HG03280 (cell line): ENCODE measurements at regions not wholly inside any gene's neighbourhood (a gene's known extent, or its start where the extent isn't known, plus 50 kb on each side); places are given as distances from the start of the nearest gene placed in this dataset.
"Not testable (repeated sequence)": the region's sequence is repeated elsewhere in the genome, so short reads cannot be mapped to it uniquely, and the experiment has no call there.

ENCODE experiments used
- ATAC-seq: cut with Tn5 transposase; IDR thresholded peaks from one replicate; pipeline ENCODE4 v1.9.1; 2021; ENCODE audit warnings: mild to moderate bottlenecking, moderate library complexity; ENCODE audit not compliant: unreplicated experiment

DNA sequence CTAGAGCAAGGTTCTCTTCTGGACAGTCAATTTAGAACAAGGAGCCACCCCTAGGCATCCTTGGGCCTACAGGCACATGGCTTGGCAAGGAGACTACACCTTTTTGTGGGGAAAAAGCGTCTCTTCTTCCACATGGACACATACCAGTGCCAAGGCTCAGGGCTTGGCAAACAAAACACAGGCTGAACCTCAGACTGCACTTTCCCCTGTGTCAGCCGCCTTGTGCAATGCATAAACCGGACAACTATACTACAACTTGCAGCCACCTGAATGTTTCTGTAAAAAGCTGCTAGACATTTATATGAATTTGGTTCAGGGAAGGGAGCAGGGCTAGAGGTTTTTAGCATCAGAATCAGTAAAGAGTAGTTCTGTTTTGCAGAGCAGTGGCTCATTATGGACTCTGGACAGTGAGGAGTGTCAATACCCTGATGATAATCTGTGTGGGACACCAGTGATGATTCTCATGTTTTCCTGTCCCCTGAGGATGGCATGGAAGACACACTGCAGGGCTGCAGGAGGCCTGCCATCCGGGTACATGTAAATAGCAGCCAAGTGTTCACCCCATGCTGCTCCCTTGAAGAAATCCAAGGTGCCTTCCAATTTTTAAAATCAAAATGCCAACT lies 118.9 kb downstream of the GATA3 start:
- ATAC-seq: no peak

DNA sequence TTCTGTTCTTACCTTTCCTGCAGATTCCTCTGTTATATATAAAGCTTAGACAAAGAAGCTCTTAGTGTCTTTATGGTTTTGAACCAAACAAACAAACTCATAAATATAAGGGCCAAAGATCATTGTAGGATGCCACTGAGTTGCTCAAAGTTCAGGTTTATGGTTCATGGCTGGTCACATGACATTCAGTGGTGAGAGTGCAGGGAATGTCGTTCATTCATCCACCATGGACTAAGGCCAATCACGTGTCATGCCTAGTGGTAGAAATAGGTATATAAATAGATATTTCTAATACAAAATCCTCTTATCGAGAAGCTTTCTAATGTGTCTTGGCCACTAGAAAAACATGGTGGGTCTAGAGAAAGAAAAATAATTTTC lies 119.4 kb downstream of the GATA3 start:
- ATAC-seq: no peak

DNA sequence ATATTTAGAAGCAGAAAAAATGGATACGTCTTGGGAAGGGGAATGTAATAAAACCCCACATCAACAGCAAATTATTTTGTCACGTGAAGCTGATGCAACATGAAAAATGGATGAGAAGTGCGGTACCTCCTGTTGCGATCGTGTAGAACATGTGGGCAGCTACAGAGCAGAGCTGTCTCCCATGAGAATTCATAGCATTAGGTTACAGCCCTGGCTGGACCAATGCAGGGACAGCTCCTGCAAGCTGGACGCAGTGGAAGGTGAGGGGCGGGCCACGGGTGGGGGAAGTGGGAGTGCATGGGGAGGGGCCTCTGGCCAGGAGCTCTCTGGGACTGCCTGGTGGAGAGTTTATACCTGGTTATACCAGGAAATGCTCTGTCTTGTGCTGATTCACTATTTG lies 120.3 kb downstream of the GATA3 start:
- no peak for ATAC-seq

GRCh38 chr10:8177526-8177925 lies 123.0 kb downstream of the GATA3 start:
- not testable (repeated sequence) for ATAC-seq

- ATAC-seq: not testable (repeated sequence)
These were observed 125.3 kb downstream of the GATA3 start for GRCh38 chr10:8179773-8180172.

- ATAC-seq: no peak
These were observed 126.0 kb downstream of the GATA3 start for GRCh38 chr10:8180360-8181109.

- no peak for ATAC-seq
These were observed 127.1 kb downstream of the GATA3 start for GRCh38 chr10:8181496-8182157.

GRCh38 chr10:8182806-8183205 lies 128.3 kb downstream of the GATA3 start:
- no peak for ATAC-seq

- no peak for ATAC-seq
These were observed 128.8 kb downstream of the GATA3 start for GRCh38 chr10:8183241-8183704.

DNA sequence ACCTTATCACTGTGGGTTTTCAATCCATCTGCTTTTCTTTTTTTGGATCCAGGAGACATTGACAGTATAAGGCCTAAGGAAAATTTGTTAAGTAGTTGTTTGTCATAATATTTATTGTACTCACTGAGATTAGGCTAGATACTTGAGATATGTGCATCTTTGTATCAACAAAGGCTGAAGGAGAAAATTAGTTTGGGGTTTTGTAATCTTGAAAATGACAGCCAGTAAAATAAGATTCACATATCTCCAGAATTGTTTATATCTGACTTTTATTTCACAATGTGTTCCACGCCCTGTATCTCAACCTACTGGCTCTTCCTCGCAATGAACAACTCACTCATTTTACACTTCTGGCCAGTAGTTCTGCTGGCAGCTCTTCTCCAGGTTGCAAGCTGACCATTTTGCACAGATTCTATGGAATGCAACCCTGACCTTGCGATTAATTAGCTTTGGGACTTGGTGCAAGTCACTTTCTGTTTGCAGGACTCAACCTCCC lies 132.7 kb downstream of the GATA3 start:
- ATAC-seq: no peak

- no peak for ATAC-seq
These were observed 135.0 kb downstream of the GATA3 start for GRCh38 chr10:8189458-8189857.

DNA sequence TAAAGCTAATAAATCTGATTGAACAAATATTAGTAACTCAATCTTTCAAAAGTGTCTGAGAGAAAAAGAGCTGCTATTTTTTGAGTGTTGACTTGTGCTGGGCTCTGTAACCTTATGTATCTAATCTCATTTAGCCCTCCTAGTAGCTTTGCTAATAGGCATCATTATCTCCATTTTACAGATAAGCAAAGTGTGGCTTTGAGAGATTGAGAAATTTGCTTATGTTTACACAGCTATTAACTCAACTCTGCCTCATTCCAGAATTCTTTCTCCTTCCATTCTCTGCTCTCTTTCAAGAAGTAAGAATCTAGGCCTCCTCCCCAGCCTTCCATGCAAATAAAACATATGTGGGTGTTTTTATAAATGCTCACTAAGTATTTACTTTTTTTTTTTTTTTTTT lies 137.8 kb downstream of the GATA3 start:
- ATAC-seq: no peak

DNA sequence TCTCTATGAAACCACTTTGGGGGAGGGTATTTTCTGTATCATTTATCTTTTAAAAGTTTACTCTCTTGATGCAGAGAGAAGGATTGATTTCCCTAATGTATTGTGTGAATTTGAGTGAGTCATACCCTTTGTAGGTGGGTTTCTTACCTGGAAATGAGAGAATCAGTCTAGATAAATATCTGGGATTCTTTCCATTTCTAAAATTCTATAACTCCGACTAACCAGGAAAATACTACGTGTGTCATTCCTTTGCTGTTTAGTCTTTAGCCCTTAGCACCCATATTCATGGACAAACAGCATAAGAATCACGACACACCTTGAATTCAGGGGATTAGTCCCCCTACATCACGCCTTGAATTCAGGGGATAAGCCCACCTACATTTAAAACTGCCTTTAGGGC lies 139.1 kb downstream of the GATA3 start:
- ATAC-seq: no peak

DNA sequence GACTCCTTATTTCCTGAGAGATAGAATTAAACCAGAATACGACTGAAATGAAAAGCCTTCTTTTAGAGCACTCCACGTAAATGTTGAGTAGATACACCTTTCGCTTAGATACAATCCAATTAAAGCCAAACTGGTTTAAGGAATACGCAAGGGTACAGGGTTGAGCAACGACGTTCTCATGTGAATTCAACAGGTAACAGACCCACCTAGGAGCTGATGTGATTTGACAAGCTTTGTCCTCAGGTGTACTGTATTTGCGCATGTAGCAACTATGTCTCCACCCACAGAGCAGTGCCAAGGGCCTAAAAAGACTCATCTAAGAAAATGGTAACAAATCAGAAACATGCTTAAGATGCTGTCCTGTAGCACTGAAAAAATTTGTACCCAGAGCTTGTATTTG lies 139.6 kb downstream of the GATA3 start:
- ATAC-seq: no peak

DNA sequence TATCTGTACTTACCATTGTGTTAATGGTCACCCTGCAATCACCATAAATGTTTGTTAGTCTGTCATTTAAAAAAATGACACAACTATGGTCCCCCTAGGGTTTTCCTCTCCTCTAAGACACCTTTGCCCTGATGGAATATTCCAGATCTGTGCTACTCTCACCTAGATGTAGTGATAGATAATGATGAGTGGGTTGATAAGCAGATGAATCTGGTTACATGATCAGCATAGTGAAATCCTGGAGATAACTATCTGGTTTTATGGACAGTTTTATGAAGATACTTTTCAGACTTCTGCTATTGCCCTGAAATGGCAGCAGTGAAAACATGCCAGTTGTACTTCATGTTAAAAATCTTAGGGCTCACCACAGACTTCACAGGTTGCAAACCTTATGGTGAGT lies 152.4 kb downstream of the GATA3 start:
- no peak for ATAC-seq

GRCh38 chr10:8211631-8212030 lies 157.1 kb downstream of the GATA3 start:
- no peak for ATAC-seq

DNA sequence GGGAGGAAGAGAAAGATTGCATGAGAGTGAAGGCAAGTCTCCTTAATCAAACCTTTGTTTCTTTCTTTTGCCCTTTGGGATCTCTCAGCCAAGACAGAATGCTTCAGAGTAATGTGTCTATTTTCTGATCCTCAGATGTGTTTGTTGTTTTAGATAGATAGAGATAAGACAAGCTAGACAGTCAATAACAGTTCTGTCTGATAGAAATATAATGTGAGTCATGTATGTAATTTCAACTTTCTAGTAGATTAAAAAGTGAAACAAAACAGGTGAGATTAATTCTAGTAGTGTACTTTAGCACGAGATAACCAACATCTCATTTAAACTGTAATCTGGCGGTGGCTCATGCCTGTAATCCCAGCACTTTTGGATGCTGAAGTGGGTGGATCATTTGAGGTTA lies 159.2 kb downstream of the GATA3 start:
- no peak for ATAC-seq

DNA sequence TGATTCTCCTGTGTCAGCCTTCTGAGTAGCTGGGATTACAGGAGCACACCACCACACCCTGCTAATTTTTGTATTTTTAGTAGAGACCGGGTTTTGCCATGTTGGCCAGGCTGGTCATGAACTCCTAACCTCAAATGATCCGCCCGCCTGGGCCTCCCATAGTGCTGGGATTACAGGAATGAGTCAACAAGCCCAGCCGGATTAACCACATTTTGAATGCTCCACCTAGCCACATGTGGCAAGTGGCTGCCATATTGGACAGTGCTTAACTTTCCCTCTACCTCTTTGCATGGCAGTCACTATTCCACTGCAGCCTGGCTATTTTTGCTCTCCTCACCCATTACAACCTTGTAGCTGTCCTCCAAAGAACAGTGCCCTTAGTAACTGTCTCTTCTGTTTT lies 160.1 kb downstream of the GATA3 start:
- no peak for ATAC-seq

DNA sequence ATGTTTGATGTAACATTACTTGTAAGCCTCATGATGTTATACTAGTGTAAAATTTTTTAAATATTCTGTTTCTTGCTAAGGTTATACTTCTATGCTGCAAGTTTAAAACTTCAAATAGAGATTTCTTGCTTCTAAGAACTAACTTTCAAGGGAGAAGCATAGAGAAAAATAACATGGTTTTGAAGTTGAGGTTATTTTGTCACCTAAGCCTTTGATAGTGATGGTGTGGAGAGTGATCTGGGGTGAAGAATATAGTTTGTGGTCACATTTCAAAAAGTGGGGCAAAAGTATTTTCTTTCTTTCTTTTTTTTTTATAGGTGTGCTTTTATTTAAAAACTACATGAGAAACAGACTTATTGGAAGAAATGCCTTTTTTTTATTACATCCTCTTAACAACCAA lies 162.4 kb downstream of the GATA3 start:
- ATAC-seq: no peak

DNA sequence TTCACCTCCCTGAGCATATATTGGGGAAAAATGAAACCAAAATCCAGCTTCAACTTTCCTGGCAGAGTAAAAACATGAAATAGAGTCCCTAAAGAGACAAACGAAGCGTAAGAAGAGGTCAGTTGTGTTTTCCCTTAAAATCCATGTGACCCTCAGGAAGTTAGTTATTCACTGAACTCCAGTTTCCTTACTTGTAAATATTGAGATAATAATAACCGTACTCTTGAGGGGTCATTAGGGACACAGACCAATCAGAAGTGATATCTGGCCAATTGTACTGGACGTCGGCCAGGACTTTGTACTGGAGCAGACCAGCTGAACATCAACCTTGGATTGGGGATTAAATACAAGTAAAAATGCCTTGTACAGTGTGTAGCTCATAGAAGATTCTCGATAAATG lies 167.0 kb downstream of the GATA3 start:
- no peak for ATAC-seq

DNA sequence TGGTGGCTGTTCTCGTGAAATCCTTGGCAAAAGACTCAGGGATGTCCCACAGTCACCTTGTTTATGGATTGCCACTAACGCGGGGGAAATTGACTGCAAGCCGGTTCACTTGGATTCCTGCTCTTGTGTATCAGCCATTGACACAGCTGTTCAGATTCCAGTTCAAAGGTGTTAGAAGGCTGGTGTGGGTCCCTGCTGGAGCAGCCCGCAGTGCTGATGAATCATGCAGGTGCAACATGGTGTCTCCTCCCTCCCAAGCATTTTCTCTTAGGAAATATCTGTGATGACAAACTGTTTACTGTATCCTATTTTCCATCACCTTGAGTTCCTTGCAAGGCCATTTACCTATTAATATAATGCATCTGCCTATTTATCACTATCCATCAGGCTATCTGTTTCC lies 170.1 kb downstream of the GATA3 start:
- no peak for ATAC-seq

- ATAC-seq: no peak
These were observed 170.7 kb downstream of the GATA3 start for GRCh38 chr10:8225187-8225586.
